Cardiac muscle cell (in vitro differentiated cells and primary cell): ENCODE measurements at regions not wholly inside any gene's neighbourhood (a gene's known extent, or its start where the extent isn't known, plus 50 kb on each side); places are given as distances from the start of the nearest gene placed in this dataset.

ENCODE experiments used
- DNase-seq, 2 donors: peaks; one replicate each; pipeline versions ENCODE4 v3.0.0 to v3.0.0-alpha.2; 2010 to 2017; ENCODE audit warnings: low read depth in 1 of 2, low spot score in 1 of 2
- H3K27ac ChIP-seq: fragments of 200-600 bp; sonication (generic); 2 replicates; pipeline ENCODE4 v1.5.1; 2016
- H3K27me3 ChIP-seq: fragments of 200-600 bp; sonication (generic); 2 replicates; pipeline ENCODE4 v1.6.0; 2016; ENCODE audit warnings: control low read depth
- H3K36me3 ChIP-seq: fragments of 200-600 bp; sonication (generic); 2 replicates; pipeline ENCODE4 v1.5.1; 2016; ENCODE audit warnings: control low read depth
- H3K4me1 ChIP-seq: fragments of 200-600 bp; sonication (generic); 2 replicates; pipeline ENCODE4 v1.8.1; 2017; ENCODE audit warnings: low read depth, mild to moderate bottlenecking, mixed run types
- H3K4me3 ChIP-seq: fragments of 200-600 bp; sonication (generic); 2 replicates; pipeline ENCODE4 v1.5.1; 2016; ENCODE audit warnings: mild to moderate bottlenecking
- H3K9me3 ChIP-seq: fragments of 200-600 bp; sonication (generic); 2 replicates; pipeline ENCODE4 v1.5.1; 2017; ENCODE audit warnings: low read depth, mild to moderate bottlenecking, control low read depth
- TF ChIP-seq, protein P1 (sequence below): IDR thresholded peaks from 2 replicates; pipeline ENCODE4 v1.5.1; 2012; ENCODE audit warnings: low read depth, mild to moderate bottlenecking, low read length

GRCh38 chr5:2887481-2888348 is 136.2 kb upstream of the IRX2 start:
- no peaks in the 10 kb centered on the region for H3K4me1 ChIP-seq
- no peak for DNase-seq
- no peak overlapping the region for H3K4me3 ChIP-seq
- TF ChIP-seq, protein P1, sequence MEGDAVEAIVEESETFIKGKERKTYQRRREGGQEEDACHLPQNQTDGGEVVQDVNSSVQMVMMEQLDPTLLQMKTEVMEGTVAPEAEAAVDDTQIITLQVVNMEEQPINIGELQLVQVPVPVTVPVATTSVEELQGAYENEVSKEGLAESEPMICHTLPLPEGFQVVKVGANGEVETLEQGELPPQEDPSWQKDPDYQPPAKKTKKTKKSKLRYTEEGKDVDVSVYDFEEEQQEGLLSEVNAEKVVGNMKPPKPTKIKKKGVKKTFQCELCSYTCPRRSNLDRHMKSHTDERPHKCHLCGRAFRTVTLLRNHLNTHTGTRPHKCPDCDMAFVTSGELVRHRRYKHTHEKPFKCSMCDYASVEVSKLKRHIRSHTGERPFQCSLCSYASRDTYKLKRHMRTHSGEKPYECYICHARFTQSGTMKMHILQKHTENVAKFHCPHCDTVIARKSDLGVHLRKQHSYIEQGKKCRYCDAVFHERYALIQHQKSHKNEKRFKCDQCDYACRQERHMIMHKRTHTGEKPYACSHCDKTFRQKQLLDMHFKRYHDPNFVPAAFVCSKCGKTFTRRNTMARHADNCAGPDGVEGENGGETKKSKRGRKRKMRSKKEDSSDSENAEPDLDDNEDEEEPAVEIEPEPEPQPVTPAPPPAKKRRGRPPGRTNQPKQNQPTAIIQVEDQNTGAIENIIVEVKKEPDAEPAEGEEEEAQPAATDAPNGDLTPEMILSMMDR = no peak
- H3K36me3 ChIP-seq = no peaks in the 10 kb centered on the region
- H3K27ac ChIP-seq = no peak overlapping the region
- no peaks in the 10 kb centered on the region for H3K27me3 ChIP-seq
- H3K9me3 ChIP-seq = no peaks in the 10 kb centered on the region

GRCh38 chr5:2886531-2886930 is 135.1 kb upstream of the IRX2 start:
- DNase-seq = no peak
- Histone ChIP-seq H3K27me3 (no peaks in the 10 kb centered on the region), H3K4me1 (no peaks in the 10 kb centered on the region), H3K9me3 (no peaks in the 10 kb centered on the region), H3K4me3 (no peak overlapping the region), H3K27ac (no peak overlapping the region), H3K36me3 (no peaks in the 10 kb centered on the region)
- TF ChIP-seq, protein P1 = no peak

GRCh38 chr5:2883771-2884170 is 132.3 kb upstream of the IRX2 start:
- Histone ChIP-seq H3K4me3 (no peak overlapping the region), H3K4me1 (no peaks in the 10 kb centered on the region), H3K27ac (no peak overlapping the region), H3K27me3 (no peaks in the 10 kb centered on the region), H3K36me3 (no peaks in the 10 kb centered on the region), H3K9me3 (no peaks in the 10 kb centered on the region)
- TF ChIP-seq, protein P1 = no peak
- DNase-seq = no peak

GRCh38 chr5:2879701-2880100 is 128.2 kb upstream of the IRX2 start:
- Histone ChIP-seq H3K4me1 (no peaks in the 10 kb centered on the region), H3K27me3 (no peaks in the 10 kb centered on the region), H3K4me3 (no peak overlapping the region), H3K36me3 (no peaks in the 10 kb centered on the region), H3K9me3 (no peaks in the 10 kb centered on the region), H3K27ac (no peak overlapping the region)
- no peak for DNase-seq
- TF ChIP-seq, protein P1 = no peak

GRCh38 chr5:2877522-2877921 is 126.0 kb upstream of the IRX2 start:
- no peak for DNase-seq
- no peak overlapping the region for H3K4me3 ChIP-seq
- H3K9me3 ChIP-seq = no peaks in the 10 kb centered on the region
- no peaks in the 10 kb centered on the region for H3K36me3 ChIP-seq
- H3K27ac ChIP-seq = no peak overlapping the region
- TF ChIP-seq, protein P1 = no peak
- H3K4me1 ChIP-seq = no peaks in the 10 kb centered on the region
- H3K27me3 ChIP-seq = no peaks in the 10 kb centered on the region
